Stomach (tissue), 4 donors: ENCODE measurements at regions not wholly inside any gene's neighbourhood (a gene's known extent, or its start where the extent isn't known, plus 50 kb on each side); places are given as distances from the start of the nearest gene placed in this dataset.

Experiments used
- EP300 ChIP-seq: sonication (generic); formaldehyde crosslinking; IDR thresholded peaks from one replicate; pipeline ENCODE4 v1.6.1; 2017; ENCODE audit warnings: antibody characterized with exemption
- POLR2A ChIP-seq, 4 donors: fragments of 450-650 bp; IDR thresholded peaks; one replicate each; pipeline ENCODE4 v1.6.1; 2016; ENCODE audit warnings: antibody characterized with exemption in 4 of 4, control low read depth in 2 of 4, mild to moderate bottlenecking in 1 of 4, moderate library complexity in 1 of 4
- TF ChIP-seq, protein P1 (sequence below), 7 experiments: fragments of 450-650 bp in 4 of 7; fragments of 200-600 bp in 3 of 7; sonication (generic) in 3 of 7; IDR thresholded peaks; one replicate each; pipeline ENCODE4 v1.5.1; 2016 to 2019; ENCODE audit warnings: antibody characterized with exemption in 7 of 7, control low read depth in 2 of 7, mild to moderate bottlenecking in 1 of 7

GRCh38 chr11:81897639-81898038 lies 836.0 kb downstream of the FAM181B start:
- TF ChIP-seq, protein P1, sequence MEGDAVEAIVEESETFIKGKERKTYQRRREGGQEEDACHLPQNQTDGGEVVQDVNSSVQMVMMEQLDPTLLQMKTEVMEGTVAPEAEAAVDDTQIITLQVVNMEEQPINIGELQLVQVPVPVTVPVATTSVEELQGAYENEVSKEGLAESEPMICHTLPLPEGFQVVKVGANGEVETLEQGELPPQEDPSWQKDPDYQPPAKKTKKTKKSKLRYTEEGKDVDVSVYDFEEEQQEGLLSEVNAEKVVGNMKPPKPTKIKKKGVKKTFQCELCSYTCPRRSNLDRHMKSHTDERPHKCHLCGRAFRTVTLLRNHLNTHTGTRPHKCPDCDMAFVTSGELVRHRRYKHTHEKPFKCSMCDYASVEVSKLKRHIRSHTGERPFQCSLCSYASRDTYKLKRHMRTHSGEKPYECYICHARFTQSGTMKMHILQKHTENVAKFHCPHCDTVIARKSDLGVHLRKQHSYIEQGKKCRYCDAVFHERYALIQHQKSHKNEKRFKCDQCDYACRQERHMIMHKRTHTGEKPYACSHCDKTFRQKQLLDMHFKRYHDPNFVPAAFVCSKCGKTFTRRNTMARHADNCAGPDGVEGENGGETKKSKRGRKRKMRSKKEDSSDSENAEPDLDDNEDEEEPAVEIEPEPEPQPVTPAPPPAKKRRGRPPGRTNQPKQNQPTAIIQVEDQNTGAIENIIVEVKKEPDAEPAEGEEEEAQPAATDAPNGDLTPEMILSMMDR (IDR thresholded peaks at IDR 0.05): no peak
- no peak for TF ChIP-seq POLR2A (IDR thresholded peaks at IDR 0.05)
- TF ChIP-seq EP300: no peak
